ENCODE measurements at regions not wholly inside any gene's neighbourhood (a gene's known extent, or its start where the extent isn't known, plus 50 kb on each side); places are given as distances from the start of the nearest gene placed in this dataset.

GRCh38 chr22:49035818-49036457 is 791.7 kb downstream of the BRD1 start:
- no peak for DNase-seq
- H3K27ac Mint-ChIP-seq: no peak overlapping the region
- ChIA-PET CTCF (no interaction called here), POLR2A (no interaction called here)
- no peak overlapping the region for H3K4me3 Mint-ChIP-seq
- H3K36me3 Mint-ChIP-seq (ENCODE audit: low read depth): no peaks in the 10 kb centered on the region
- no peaks in the 10 kb centered on the region for H3K4me1 Mint-ChIP-seq
- H3K9me3 Mint-ChIP-seq: no peaks in the 10 kb centered on the region
- no peaks in the 10 kb centered on the region for H3K27me3 Mint-ChIP-seq

GRCh38 chr22:49034836-49035817 is 792.5 kb downstream of the BRD1 start:
- Mint-ChIP-seq H3K4me1 (no peaks in the 10 kb centered on the region), H3K36me3 (ENCODE audit: low read depth) (no peaks in the 10 kb centered on the region), H3K27me3 (no peaks in the 10 kb centered on the region), H3K4me3 (no peak overlapping the region), H3K9me3 (no peaks in the 10 kb centered on the region), H3K27ac (no peak overlapping the region)
- POLR2A ChIA-PET: no interaction called here
- CTCF ChIA-PET: no interaction called here
- no peak for DNase-seq

GRCh38 chr22:49033616-49034015 is 794.1 kb downstream of the BRD1 start:
- ChIA-PET CTCF (interaction anchor here (0.9 kb wide), 1 partner anchor 23 kb away, joined by 3 read pairs; no protein-coding TSS in a partner anchor), POLR2A (no interaction called here)
- Mint-ChIP-seq H3K27me3 (no peaks in the 10 kb centered on the region), H3K9me3 (no peaks in the 10 kb centered on the region), H3K4me1 (no peaks in the 10 kb centered on the region), H3K4me3 (no peak overlapping the region), H3K27ac (no peak overlapping the region), H3K36me3 (ENCODE audit: low read depth) (no peaks in the 10 kb centered on the region)
- no peak for DNase-seq

- CTCF ChIA-PET: no interaction called here
- DNase-seq: no peak
- POLR2A ChIA-PET: no interaction called here
Measured at GRCh38 chr22:49032821-49033220, 794.9 kb downstream of the BRD1 start.

GRCh38 chr22:49031746-49032330 is 795.8 kb downstream of the BRD1 start:
- Mint-ChIP-seq H3K27ac (no peak overlapping the region), H3K27me3 (no peaks in the 10 kb centered on the region), H3K9me3 (no peaks in the 10 kb centered on the region), H3K4me3 (no peak overlapping the region), H3K36me3 (ENCODE audit: low read depth) (no peaks in the 10 kb centered on the region), H3K4me1 (no peaks in the 10 kb centered on the region)
- ChIA-PET POLR2A (no interaction called here), CTCF (no interaction called here)
- DNase-seq: no peak

More at GRCh38 chr22:49032821-49033220, 794.9 kb downstream of the BRD1 start:
- no peaks in the 10 kb centered on the region for H3K27me3 Mint-ChIP-seq
- no peaks in the 10 kb centered on the region for H3K9me3 Mint-ChIP-seq
- H3K4me3 Mint-ChIP-seq: no peak overlapping the region
- H3K4me1 Mint-ChIP-seq: no peaks in the 10 kb centered on the region
- H3K27ac Mint-ChIP-seq: no peak overlapping the region
- H3K36me3 Mint-ChIP-seq (ENCODE audit: low read depth): no peaks in the 10 kb centered on the region

GRCh38 chr22:49028111-49028510 is 799.6 kb downstream of the BRD1 start:
- no peaks in the 10 kb centered on the region for H3K36me3 Mint-ChIP-seq (ENCODE audit: low read depth)
- no peak overlapping the region for H3K27ac Mint-ChIP-seq
- H3K4me3 Mint-ChIP-seq: no peak overlapping the region
- POLR2A ChIA-PET: no interaction called here
- H3K4me1 Mint-ChIP-seq: no peaks in the 10 kb centered on the region
- CTCF ChIA-PET: no interaction called here
- no peaks in the 10 kb centered on the region for H3K27me3 Mint-ChIP-seq
- H3K9me3 Mint-ChIP-seq: no peaks in the 10 kb centered on the region
- DNase-seq: no peak

- no peak overlapping the region for H3K4me3 Mint-ChIP-seq
Measured at GRCh38 chr22:49027368-49027670, 800.4 kb downstream of the BRD1 start.

GRCh38 chr22:49026494-49027367 is 800.9 kb downstream of the BRD1 start:
- no peak for DNase-seq
- Mint-ChIP-seq H3K4me3 (no peak overlapping the region), H3K27ac (no peak overlapping the region), H3K36me3 (ENCODE audit: low read depth) (no peaks in the 10 kb centered on the region), H3K9me3 (no peaks in the 10 kb centered on the region), H3K27me3 (no peaks in the 10 kb centered on the region), H3K4me1 (no peaks in the 10 kb centered on the region)
- POLR2A ChIA-PET: no interaction called here
- CTCF ChIA-PET: no interaction called here

More at GRCh38 chr22:49027368-49027670, 800.4 kb downstream of the BRD1 start:
- Mint-ChIP-seq H3K27ac (no peak overlapping the region), H3K27me3 (no peaks in the 10 kb centered on the region), H3K4me1 (no peaks in the 10 kb centered on the region), H3K36me3 (ENCODE audit: low read depth) (no peaks in the 10 kb centered on the region), H3K9me3 (no peaks in the 10 kb centered on the region)
- no peak for DNase-seq
- CTCF ChIA-PET: no interaction called here
- POLR2A ChIA-PET: no interaction called here

- POLR2A ChIA-PET: no interaction called here
- no peaks in the 10 kb centered on the region for H3K27me3 Mint-ChIP-seq
- H3K9me3 Mint-ChIP-seq: no peaks in the 10 kb centered on the region
- no peak overlapping the region for H3K4me3 Mint-ChIP-seq
- CTCF ChIA-PET: no interaction called here
- no peaks in the 10 kb centered on the region for H3K4me1 Mint-ChIP-seq
- no peaks in the 10 kb centered on the region for H3K36me3 Mint-ChIP-seq (ENCODE audit: low read depth)
- DNase-seq: no peak
- H3K27ac Mint-ChIP-seq: no peak overlapping the region
Measured at GRCh38 chr22:49025791-49026493, 801.7 kb downstream of the BRD1 start.

GRCh38 chr22:49024775-49025440 is 802.8 kb downstream of the BRD1 start:
- DNase-seq: no peak
- no peaks in the 10 kb centered on the region for H3K9me3 Mint-ChIP-seq

GRCh38 chr22:49023879-49024774 is 803.5 kb downstream of the BRD1 start:
- no peaks in the 10 kb centered on the region for H3K4me1 Mint-ChIP-seq
- POLR2A ChIA-PET: no interaction called here
- H3K27ac Mint-ChIP-seq: no peak overlapping the region
- DNase-seq: no peak
- H3K36me3 Mint-ChIP-seq (ENCODE audit: low read depth): no peaks in the 10 kb centered on the region
- CTCF ChIA-PET: no interaction called here
- H3K4me3 Mint-ChIP-seq: no peak overlapping the region
- H3K9me3 Mint-ChIP-seq: no peaks in the 10 kb centered on the region
- no peaks in the 10 kb centered on the region for H3K27me3 Mint-ChIP-seq

More at GRCh38 chr22:49024775-49025440, 802.8 kb downstream of the BRD1 start:
- H3K4me1 Mint-ChIP-seq: no peaks in the 10 kb centered on the region
- no peaks in the 10 kb centered on the region for H3K27me3 Mint-ChIP-seq
- POLR2A ChIA-PET: no interaction called here
- CTCF ChIA-PET: no interaction called here
- no peak overlapping the region for H3K4me3 Mint-ChIP-seq
- H3K27ac Mint-ChIP-seq: no peak overlapping the region
- H3K36me3 Mint-ChIP-seq (ENCODE audit: low read depth): no peaks in the 10 kb centered on the region

All from activated CD4-positive, alpha-beta T cell treated with anti-CD3 and anti-CD28 coated beads, Interleukin-2, amount 10 ng/mL, durations not matched to agents 7 days and 5 days (primary cell).